Adrenal gland (tissue), 5 donors: ENCODE measurements at regions not wholly inside any gene's neighbourhood (a gene's known extent, or its start where the extent isn't known, plus 50 kb on each side); places are given as distances from the start of the nearest gene placed in this dataset.

Experiments
- POLR2A ChIP-seq, 2 donors: fragments of 450-650 bp; IDR thresholded peaks; one replicate each; pipeline ENCODE4 v1.6.1; 2017; ENCODE audit warnings: antibody characterized with exemption in 2 of 2, mild to moderate bottlenecking in 2 of 2, moderate library complexity in 1 of 2
- TF ChIP-seq, protein P1 (sequence below), 6 experiments: fragments of 450-650 bp in 4 of 6; fragments of 200-600 bp in 2 of 6; sonication (generic) in 1 of 6; IDR thresholded peaks; 1 replicate in 5 of 6; 2 replicates in 1 of 6; pipeline versions ENCODE4 v1.5.1 to v1.8.0; 2016 to 2021; ENCODE audit warnings: antibody characterized with exemption in 6 of 6, mild to moderate bottlenecking in 2 of 6, moderate library complexity in 1 of 6
- donor health status: DM: no; HTN: no; CAD: no.

- TF ChIP-seq, protein P1, sequence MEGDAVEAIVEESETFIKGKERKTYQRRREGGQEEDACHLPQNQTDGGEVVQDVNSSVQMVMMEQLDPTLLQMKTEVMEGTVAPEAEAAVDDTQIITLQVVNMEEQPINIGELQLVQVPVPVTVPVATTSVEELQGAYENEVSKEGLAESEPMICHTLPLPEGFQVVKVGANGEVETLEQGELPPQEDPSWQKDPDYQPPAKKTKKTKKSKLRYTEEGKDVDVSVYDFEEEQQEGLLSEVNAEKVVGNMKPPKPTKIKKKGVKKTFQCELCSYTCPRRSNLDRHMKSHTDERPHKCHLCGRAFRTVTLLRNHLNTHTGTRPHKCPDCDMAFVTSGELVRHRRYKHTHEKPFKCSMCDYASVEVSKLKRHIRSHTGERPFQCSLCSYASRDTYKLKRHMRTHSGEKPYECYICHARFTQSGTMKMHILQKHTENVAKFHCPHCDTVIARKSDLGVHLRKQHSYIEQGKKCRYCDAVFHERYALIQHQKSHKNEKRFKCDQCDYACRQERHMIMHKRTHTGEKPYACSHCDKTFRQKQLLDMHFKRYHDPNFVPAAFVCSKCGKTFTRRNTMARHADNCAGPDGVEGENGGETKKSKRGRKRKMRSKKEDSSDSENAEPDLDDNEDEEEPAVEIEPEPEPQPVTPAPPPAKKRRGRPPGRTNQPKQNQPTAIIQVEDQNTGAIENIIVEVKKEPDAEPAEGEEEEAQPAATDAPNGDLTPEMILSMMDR (IDR thresholded peaks at IDR 0.05) = no peak
- TF ChIP-seq POLR2A (IDR thresholded peaks at IDR 0.05) = no peak
Observed at GRCh38 chr11:97740801-97741151, 1280.0 kb upstream of the CNTN5 start.
